ENCODE measurements at regions not wholly inside any gene's neighbourhood (a gene's known extent, or its start where the extent isn't known, plus 50 kb on each side); places are given as distances from the start of the nearest gene placed in this dataset.

GRCh38 chr5:90071066-90071465 is 338.5 kb downstream of the CETN3 start:
- no peak overlapping the region for H3K27ac ChIP-seq
- H3K4me1 ChIP-seq = no peaks in the 10 kb centered on the region
- DNase-seq (ENCODE audit: extremely low spot score in 2 of 2) = no peak
- intact Hi-C loops (cut with DNase I) = no loop called here
- H3K36me3 ChIP-seq = no peaks in the 10 kb centered on the region
- H3K27me3 ChIP-seq = no peaks in the 10 kb centered on the region
- H3K9me3 ChIP-seq = no peaks in the 10 kb centered on the region
- no peak overlapping the region for H3K4me3 ChIP-seq
- TF ChIP-seq POLR2A (IDR thresholded peaks at IDR 0.05) (no peak), CTCF (IDR thresholded peaks at IDR 0.05) (no peak), POLR2AphosphoS5 (IDR thresholded peaks at IDR 0.05; ENCODE audit: insufficient read depth in 1 of 2, low read depth in 1 of 2) (no peak)

- no peak for DNase-seq (ENCODE audit: extremely low spot score in 2 of 2)
- TF ChIP-seq POLR2AphosphoS5 (IDR thresholded peaks at IDR 0.05; ENCODE audit: insufficient read depth in 1 of 2, low read depth in 1 of 2) (no peak), CTCF (IDR thresholded peaks at IDR 0.05) (no peak), POLR2A (IDR thresholded peaks at IDR 0.05) (no peak)
- intact Hi-C loops (cut with DNase I) = no loop called here
Observed at GRCh38 chr5:90066920-90067319, 342.6 kb downstream of the CETN3 start.

GRCh38 chr5:90056911-90057705 is 352.4 kb downstream of the CETN3 start:
- intact Hi-C loops (cut with DNase I) = no loop called here
- no peaks in the 10 kb centered on the region for H3K36me3 ChIP-seq
- no peak for DNase-seq (ENCODE audit: extremely low spot score in 2 of 2)
- H3K4me1 ChIP-seq = no peaks in the 10 kb centered on the region
- H3K27me3 ChIP-seq = no peaks in the 10 kb centered on the region
- H3K9me3 ChIP-seq = no peaks in the 10 kb centered on the region
- TF ChIP-seq CTCF (IDR thresholded peaks at IDR 0.05) (no peak), POLR2AphosphoS5 (IDR thresholded peaks at IDR 0.05; ENCODE audit: insufficient read depth in 1 of 2, low read depth in 1 of 2) (no peak), POLR2A (IDR thresholded peaks at IDR 0.05) (no peak)
- no peak overlapping the region for H3K4me3 ChIP-seq
- no peak overlapping the region for H3K27ac ChIP-seq

More at GRCh38 chr5:90066920-90067319, 342.6 kb downstream of the CETN3 start:
- H3K36me3 ChIP-seq = no peaks in the 10 kb centered on the region
- no peak overlapping the region for H3K27ac ChIP-seq
- no peaks in the 10 kb centered on the region for H3K9me3 ChIP-seq
- H3K4me3 ChIP-seq = no peak overlapping the region
- H3K4me1 ChIP-seq = no peaks in the 10 kb centered on the region
- H3K27me3 ChIP-seq = no peaks in the 10 kb centered on the region

- intact Hi-C loops (cut with DNase I) = no loop called here
- no peaks in the 10 kb centered on the region for H3K27me3 ChIP-seq
- TF ChIP-seq POLR2AphosphoS5 (IDR thresholded peaks at IDR 0.05; ENCODE audit: insufficient read depth in 1 of 2, low read depth in 1 of 2) = no peak
- no peak for TF ChIP-seq POLR2A (IDR thresholded peaks at IDR 0.05)
- TF ChIP-seq CTCF (IDR thresholded peaks at IDR 0.05) = no peak
- H3K36me3 ChIP-seq = no peaks in the 10 kb centered on the region
- no peaks in the 10 kb centered on the region for H3K4me1 ChIP-seq
- H3K4me3 ChIP-seq = no peak overlapping the region
- DNase-seq (ENCODE audit: extremely low spot score in 2 of 2) = no peak
- no peak overlapping the region for H3K27ac ChIP-seq
- H3K9me3 ChIP-seq = no peaks in the 10 kb centered on the region
Observed at GRCh38 chr5:90055831-90056328, 353.7 kb downstream of the CETN3 start.

- no peaks in the 10 kb centered on the region for H3K9me3 ChIP-seq
- no peak overlapping the region for H3K27ac ChIP-seq
- intact Hi-C loops (cut with DNase I) = no loop called here
Observed at GRCh38 chr5:90054612-90055011, 354.9 kb downstream of the CETN3 start.

More at GRCh38 chr5:90054612-90055011, 354.9 kb downstream of the CETN3 start:
- no peaks in the 10 kb centered on the region for H3K27me3 ChIP-seq
- no peaks in the 10 kb centered on the region for H3K36me3 ChIP-seq
- no peaks in the 10 kb centered on the region for H3K4me1 ChIP-seq
- no peak for DNase-seq (ENCODE audit: extremely low spot score in 2 of 2)
- no peak overlapping the region for H3K4me3 ChIP-seq
- TF ChIP-seq CTCF (IDR thresholded peaks at IDR 0.05) (no peak), POLR2A (IDR thresholded peaks at IDR 0.05) (no peak), POLR2AphosphoS5 (IDR thresholded peaks at IDR 0.05; ENCODE audit: insufficient read depth in 1 of 2, low read depth in 1 of 2) (no peak)
